ENCODE measurements at regions not wholly inside any gene's neighbourhood (a gene's known extent, or its start where the extent isn't known, plus 50 kb on each side); places are given as distances from the start of the nearest gene placed in this dataset.

GRCh38 chr7:159247910-159248309, 103.2 kb upstream of the VIPR2 start:
- TF ChIP-seq CTCF (IDR thresholded peaks at IDR 0.05; ENCODE audit: insufficient read depth, low read length) (no peak), REST (IDR thresholded peaks at IDR 0.05; ENCODE audit: insufficient replicate concordance, low read depth) (no peak), POLR2AphosphoS5 (IDR thresholded peaks at IDR 0.05; ENCODE audit: low read depth) (no peak)

Measured in HL-60 (cell line).